GM19328 (cell line): ENCODE measurements at regions not wholly inside any gene's neighbourhood (a gene's known extent, or its start where the extent isn't known, plus 50 kb on each side); places are given as distances from the start of the nearest gene placed in this dataset.
"Not testable (repeated sequence)": the region's sequence is repeated elsewhere in the genome, so short reads cannot be mapped to it uniquely, and the experiment has no call there.

ENCODE experiments used
- ATAC-seq: cut with Tn5 transposase; IDR thresholded peaks from one replicate; pipeline ENCODE4 v1.9.1; 2021; ENCODE audit warnings: mild to moderate bottlenecking, moderate library complexity; ENCODE audit not compliant: unreplicated experiment

DNA sequence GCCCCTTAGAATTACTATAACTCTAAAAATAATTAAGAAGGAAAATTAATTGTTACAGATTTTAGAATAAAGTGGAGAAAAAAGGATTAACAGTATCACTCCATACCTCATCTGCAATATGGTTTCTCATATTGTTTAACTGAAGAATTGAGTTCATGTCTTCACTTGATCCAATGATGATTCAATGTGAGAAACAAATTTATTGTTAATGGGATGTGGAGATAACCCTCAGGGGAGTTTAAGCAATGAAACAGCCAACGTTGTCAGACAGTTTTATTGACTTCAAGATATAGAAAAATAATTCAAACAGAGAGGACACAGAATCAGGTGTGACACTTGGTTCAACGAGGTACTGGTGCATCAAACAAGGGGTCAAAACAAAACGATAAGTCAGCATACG lies 665.2 kb upstream of the ACO1 start:
- ATAC-seq, result no peak

- ATAC-seq, result no peak
These were observed 654.0 kb upstream of the ACO1 start for GRCh38 chr9:31730398-31730797.

DNA sequence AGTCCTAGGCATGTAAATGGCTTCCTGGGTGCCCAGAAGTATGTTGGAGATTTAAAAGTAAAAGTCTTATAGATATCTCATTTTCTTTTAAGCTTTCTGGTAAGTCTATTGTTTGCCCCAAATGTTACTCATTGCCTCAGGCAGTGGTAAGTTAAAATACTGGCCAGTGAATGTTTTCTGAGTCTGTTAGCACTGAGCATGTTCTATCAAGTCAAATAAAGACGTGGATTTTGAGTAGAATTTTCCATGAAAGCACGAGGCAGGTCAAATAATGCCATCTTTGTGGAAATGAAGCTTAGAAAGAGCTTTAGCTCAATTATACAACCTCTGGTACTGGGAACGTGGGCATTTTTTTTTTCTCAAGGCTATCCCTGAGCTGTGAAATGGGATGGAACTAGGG lies 651.3 kb upstream of the ACO1 start:
- no peak for ATAC-seq

GRCh38 chr9:31736581-31737179 lies 647.8 kb upstream of the ACO1 start:
- no peak for ATAC-seq

GRCh38 chr9:31740705-31741104 lies 643.7 kb upstream of the ACO1 start:
- ATAC-seq, result no peak

- ATAC-seq, result no peak
These were observed 639.9 kb upstream of the ACO1 start for GRCh38 chr9:31744589-31744988.

- ATAC-seq, result no peak
These were observed 639.0 kb upstream of the ACO1 start for GRCh38 chr9:31745468-31745867.

- no peak for ATAC-seq
These were observed 638.6 kb upstream of the ACO1 start for GRCh38 chr9:31745886-31746285.

- no peak for ATAC-seq
These were observed 630.7 kb upstream of the ACO1 start for GRCh38 chr9:31753756-31754155.

- no peak for ATAC-seq
These were observed 624.7 kb upstream of the ACO1 start for GRCh38 chr9:31759703-31760102.

DNA sequence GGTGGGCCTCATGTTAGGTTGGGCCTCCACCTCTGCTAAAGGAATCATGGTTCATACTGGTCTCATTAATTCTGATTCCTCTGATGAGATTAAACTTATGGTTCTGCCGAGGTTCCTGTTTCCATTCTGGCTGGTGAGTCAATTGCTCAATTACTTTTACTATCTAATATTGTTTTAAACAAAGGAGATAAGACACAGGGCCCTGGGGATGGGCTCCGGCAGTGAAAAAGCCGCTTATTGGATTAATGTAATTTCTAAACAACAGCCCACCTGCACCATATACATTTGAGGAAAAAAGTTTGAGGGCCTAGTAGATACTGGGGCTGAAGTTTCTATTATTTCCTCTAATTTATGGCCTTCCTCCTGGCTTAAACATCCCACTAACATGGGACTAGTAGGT lies 610.4 kb upstream of the ACO1 start:
- ATAC-seq, result not testable (repeated sequence)

DNA sequence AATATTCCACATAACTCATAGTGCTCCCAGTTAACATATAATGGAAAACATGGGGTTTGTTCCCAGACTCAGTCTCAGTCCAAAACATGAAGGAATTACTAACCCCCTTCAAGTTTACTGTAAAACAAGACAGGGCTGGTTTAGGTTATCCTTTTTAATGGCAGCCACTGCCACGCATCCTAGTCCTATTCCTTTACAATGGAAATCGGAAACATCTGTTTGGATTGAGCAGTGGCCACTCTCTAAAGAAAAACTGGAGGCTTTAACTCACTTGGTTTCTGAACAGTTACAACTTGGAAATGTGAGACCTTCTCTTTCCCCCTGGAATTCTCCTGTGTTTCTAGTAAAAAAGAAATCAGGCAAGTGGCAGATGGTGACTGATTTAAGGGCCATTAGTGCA lies 609.9 kb upstream of the ACO1 start:
- ATAC-seq, result no peak

DNA sequence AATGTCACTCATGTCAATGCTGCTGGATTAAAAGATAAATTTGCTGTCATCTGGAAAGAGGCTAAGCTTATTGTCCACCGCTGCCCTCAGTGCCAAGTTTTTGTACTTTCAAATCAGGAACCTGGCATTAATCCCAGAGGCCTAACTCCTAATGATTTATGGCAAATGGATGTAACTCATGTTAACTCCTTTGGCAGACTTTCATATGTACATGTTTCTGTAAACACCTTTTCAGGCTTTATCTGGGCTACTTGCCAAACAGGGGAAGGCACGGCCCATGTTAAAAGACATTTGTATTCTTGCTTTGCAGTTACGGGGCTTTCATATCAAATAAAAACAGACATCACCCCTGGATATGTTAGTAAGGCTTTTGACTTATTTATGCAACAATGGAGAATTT lies 608.0 kb upstream of the ACO1 start:
- ATAC-seq, result no peak

GRCh38 chr9:31783491-31783890 lies 601.0 kb upstream of the ACO1 start:
- no peak for ATAC-seq

DNA sequence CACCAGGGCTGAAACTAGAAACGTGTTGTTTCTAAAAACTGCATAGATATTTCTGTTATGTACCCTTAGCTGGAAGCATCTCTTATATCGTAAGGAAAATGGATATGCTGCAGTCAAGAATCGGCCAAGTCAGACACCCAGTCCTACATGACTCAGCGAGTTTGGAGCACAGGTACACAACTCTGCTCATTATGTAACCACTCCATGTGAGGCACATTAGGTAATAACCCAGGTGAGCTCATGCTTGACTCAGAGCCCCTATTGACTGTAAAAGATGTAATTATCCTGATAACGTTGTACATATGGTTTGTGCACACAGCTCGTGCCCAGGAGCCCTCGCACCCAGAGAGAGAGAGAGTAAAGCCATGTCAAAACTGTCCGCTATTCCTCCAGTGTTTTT lies 593.7 kb upstream of the ACO1 start:
- no peak for ATAC-seq

GRCh38 chr9:31799953-31800609 lies 584.4 kb upstream of the ACO1 start:
- ATAC-seq, result no peak

GRCh38 chr9:31807574-31808256 lies 576.7 kb upstream of the ACO1 start:
- ATAC-seq, result no peak

DNA sequence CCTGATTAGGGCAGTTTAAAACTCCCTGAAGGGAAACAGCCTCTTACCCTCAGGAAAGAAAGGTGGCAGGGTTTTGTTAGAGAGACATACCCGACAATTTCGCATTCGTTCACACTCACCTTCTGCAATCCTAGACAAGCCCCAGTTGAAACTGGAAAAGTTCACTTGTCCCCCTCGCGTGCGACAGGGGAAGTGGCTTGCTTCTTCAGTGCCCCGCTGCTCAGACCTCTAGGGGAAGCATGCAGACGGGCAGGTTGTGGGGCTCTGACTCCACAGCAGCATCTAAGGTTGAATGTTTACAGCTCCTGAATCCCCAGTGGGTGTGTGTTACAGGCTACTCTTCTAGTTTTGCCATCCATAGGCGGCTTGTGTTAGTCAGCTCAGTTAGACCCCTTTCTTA lies 575.7 kb upstream of the ACO1 start:
- ATAC-seq, result no peak

GRCh38 chr9:31820426-31820825 lies 564.0 kb upstream of the ACO1 start:
- ATAC-seq, result no peak

GRCh38 chr9:31821583-31821982 lies 562.9 kb upstream of the ACO1 start:
- ATAC-seq, result no peak

GRCh38 chr9:31823365-31823764 lies 561.1 kb upstream of the ACO1 start:
- no peak for ATAC-seq

GRCh38 chr9:31824860-31825259 lies 559.6 kb upstream of the ACO1 start:
- no peak for ATAC-seq
